Ovary (tissue), 3 donors: ENCODE measurements at regions not wholly inside any gene's neighbourhood (a gene's known extent, or its start where the extent isn't known, plus 50 kb on each side); places are given as distances from the start of the nearest gene placed in this dataset.

ENCODE experiments used
- POLR2A ChIP-seq: fragments of 450-650 bp; IDR thresholded peaks from one replicate; pipeline ENCODE4 v1.6.1; 2017; ENCODE audit warnings: antibody characterized with exemption, mild to moderate bottlenecking, moderate library complexity
- TF ChIP-seq, protein P1 (sequence below), 3 donors: fragments of 450-650 bp in 2 of 3; fragments of 200-600 bp in 1 of 3; IDR thresholded peaks; one replicate each; pipeline versions ENCODE4 v1.5.1 to v1.8.0; 2016 to 2022; ENCODE audit warnings: antibody characterized with exemption in 3 of 3, mild to moderate bottlenecking in 1 of 3
- donor health status: DM: no; HTN: no; CAD: no.

DNA sequence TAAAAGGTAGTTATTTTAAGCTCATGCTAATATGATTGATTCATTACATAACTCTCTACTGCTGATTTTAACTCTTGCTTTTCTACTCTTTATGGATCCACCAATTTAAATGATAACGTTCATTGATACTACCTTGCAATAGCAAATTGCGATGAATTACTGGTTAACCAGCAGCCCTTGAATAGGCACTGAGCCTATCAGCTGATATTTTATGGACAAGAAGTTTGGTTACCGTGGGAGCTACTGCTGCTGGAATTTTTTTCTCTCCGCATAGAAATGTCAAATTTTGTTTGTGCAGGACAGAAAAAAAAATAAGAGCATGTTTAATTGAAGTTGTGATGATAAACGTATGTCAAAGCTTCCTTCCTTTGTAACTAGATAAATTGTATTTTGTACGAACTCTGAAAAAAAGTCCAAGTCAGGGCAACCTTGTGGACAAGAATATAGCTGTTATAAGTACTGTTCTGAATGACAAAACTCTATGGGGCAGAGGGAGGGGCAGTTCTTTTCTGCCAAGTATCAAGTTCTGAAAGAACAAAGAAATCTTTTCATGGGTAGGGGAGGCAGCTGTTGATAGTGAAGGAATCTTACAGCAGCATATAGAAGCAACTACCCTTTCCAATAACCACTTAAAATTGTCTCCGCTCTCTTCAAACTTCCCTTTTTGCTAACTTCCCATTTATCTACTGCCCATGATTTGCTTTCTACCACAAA, 434.9 kb upstream of the PABPC4L start:
- TF ChIP-seq, protein P1, sequence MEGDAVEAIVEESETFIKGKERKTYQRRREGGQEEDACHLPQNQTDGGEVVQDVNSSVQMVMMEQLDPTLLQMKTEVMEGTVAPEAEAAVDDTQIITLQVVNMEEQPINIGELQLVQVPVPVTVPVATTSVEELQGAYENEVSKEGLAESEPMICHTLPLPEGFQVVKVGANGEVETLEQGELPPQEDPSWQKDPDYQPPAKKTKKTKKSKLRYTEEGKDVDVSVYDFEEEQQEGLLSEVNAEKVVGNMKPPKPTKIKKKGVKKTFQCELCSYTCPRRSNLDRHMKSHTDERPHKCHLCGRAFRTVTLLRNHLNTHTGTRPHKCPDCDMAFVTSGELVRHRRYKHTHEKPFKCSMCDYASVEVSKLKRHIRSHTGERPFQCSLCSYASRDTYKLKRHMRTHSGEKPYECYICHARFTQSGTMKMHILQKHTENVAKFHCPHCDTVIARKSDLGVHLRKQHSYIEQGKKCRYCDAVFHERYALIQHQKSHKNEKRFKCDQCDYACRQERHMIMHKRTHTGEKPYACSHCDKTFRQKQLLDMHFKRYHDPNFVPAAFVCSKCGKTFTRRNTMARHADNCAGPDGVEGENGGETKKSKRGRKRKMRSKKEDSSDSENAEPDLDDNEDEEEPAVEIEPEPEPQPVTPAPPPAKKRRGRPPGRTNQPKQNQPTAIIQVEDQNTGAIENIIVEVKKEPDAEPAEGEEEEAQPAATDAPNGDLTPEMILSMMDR (IDR thresholded peaks at IDR 0.05): no peak
- TF ChIP-seq POLR2A: no peak
